Endothelial cell of umbilical vein (primary cell): ENCODE measurements at regions not wholly inside any gene's neighbourhood (a gene's known extent, or its start where the extent isn't known, plus 50 kb on each side); places are given as distances from the start of the nearest gene placed in this dataset.

ENCODE experiments used
- BruUV-seq: library from RNA; stranded (reverse); fragments of 400-500 nt; replicated peaks from 2 replicates; lab custom pipeline; 2021; lab: Mats Ljungman, UMichigan
- CTCF ChIA-PET: fragments of 300-600, 350-600 bp; sonication (Branson Sonifier 250); formaldehyde crosslinking; loops from one replicate; lab custom pipeline; 2021; ENCODE audit warnings: antibody characterized with exemption, inconsistent platforms; lab: Charles Lee
- POLR2A ChIA-PET: fragments of 300-600, 350-600 bp; sonication (Branson Sonifier 250); formaldehyde crosslinking; loops from one replicate; lab custom pipeline; 2021; ENCODE audit warnings: antibody characterized with exemption, inconsistent platforms; lab: Charles Lee
- DNase-seq: peaks from one replicate; pipeline ENCODE4 v3.0.0-alpha.2; 2011; ENCODE audit warnings: low read depth, low spot score
- FAIRE-seq: peaks from 2 replicates; lab custom pipeline; 2011; peaks lifted over from hg19 to GRCh38; lab: Jason Lieb, UNC
- H2AFZ ChIP-seq: 2 replicates; pipeline ENCODE4 v1.6.0; 2012; ENCODE audit warnings: low read depth, low read length, control low read depth, inconsistent platforms
- H3K27ac ChIP-seq: 2 replicates; pipeline ENCODE4 v1.5.1; 2011; ENCODE audit warnings: low read depth, mild to moderate bottlenecking, control low read depth, low read length, moderate library complexity; ENCODE audit not compliant: insufficient read depth
- H3K27me3 ChIP-seq, 2 experiments: 2 replicates each; pipeline versions ENCODE4 v1.6.0 to v1.6.1; 2011; ENCODE audit warnings: low read length in 2 of 2, mixed read lengths in 1 of 2; ENCODE audit not compliant: control insufficient read depth in 2 of 2, insufficient read depth in 2 of 2
- H3K36me3 ChIP-seq, 2 experiments: 2 replicates in 1 of 2; 3 replicates in 1 of 2; pipeline ENCODE4 v1.5.1; 2011; ENCODE audit warnings: low read length in 2 of 2, mild to moderate bottlenecking in 1 of 2, moderate library complexity in 1 of 2; ENCODE audit not compliant: control insufficient read depth in 2 of 2, insufficient read depth in 2 of 2; ENCODE audit errors: extremely low read depth in 1 of 2
- H3K4me1 ChIP-seq: 3 replicates; pipeline ENCODE4 v1.5.1; 2011; ENCODE audit warnings: mild to moderate bottlenecking, low read length; ENCODE audit not compliant: control insufficient read depth, insufficient read depth; ENCODE audit errors: extremely low read depth
- H3K4me2 ChIP-seq: 2 replicates; pipeline ENCODE4 v1.6.1; 2011; ENCODE audit warnings: low read length, control low read depth, mixed read lengths; ENCODE audit not compliant: insufficient read depth
- H3K4me3 ChIP-seq, 3 experiments: fragments of 200-600 bp in 1 of 3; sonication (generic), shearing (Covaris generic) in 1 of 3; replicated peaks in 1 of 3; 2 replicates each; pipeline ENCODE4 v1.5.1; 2011 to 2016; ENCODE audit warnings: control low read depth in 3 of 3, low read length in 3 of 3, mild to moderate bottlenecking in 2 of 3, inconsistent platforms in 1 of 3, low read depth in 1 of 3, moderate library complexity in 1 of 3; ENCODE audit not compliant: insufficient read depth in 1 of 3
- H3K79me2 ChIP-seq: 2 replicates; pipeline ENCODE4 v1.6.0; 2012; ENCODE audit warnings: low read length, inconsistent platforms; ENCODE audit not compliant: control insufficient read depth, insufficient read depth
- H3K9ac ChIP-seq: replicated peaks from 2 replicates; pipeline ENCODE3; 2011; ENCODE audit warnings: low read length, control low read depth; ENCODE audit not compliant: insufficient read depth; ENCODE audit errors: extremely low read depth
- H3K9me1 ChIP-seq: replicated peaks from 3 replicates; pipeline ENCODE4 v1.6.0; 2011; ENCODE audit warnings: mild to moderate bottlenecking, low read length; ENCODE audit not compliant: control insufficient read depth, insufficient read depth; ENCODE audit errors: extremely low read depth
- H3K9me3 ChIP-seq: replicated peaks from 2 replicates; pipeline ENCODE4 v1.5.1; 2012; ENCODE audit warnings: low read length, inconsistent platforms; ENCODE audit not compliant: control insufficient read depth, insufficient read depth
- H4K20me1 ChIP-seq: replicated peaks from 2 replicates; pipeline ENCODE3; 2011; ENCODE audit warnings: mild to moderate bottlenecking, low read length; ENCODE audit not compliant: control insufficient read depth, insufficient read depth; ENCODE audit errors: extremely low read depth
- CTCF ChIP-seq, 2 donors: IDR thresholded peaks; 1 replicate in 1 of 2; 2 replicates in 1 of 2; pipeline ENCODE4 v1.5.1; 2011; ENCODE audit warnings: low read length in 2 of 2, mild to moderate bottlenecking in 2 of 2, moderate library complexity in 2 of 2, control low read depth in 1 of 2, inconsistent platforms in 1 of 2, low read depth in 1 of 2; ENCODE audit not compliant: insufficient read depth in 1 of 2; ENCODE audit errors: extremely low read depth in 1 of 2
- FOS ChIP-seq: IDR thresholded peaks from 2 replicates; pipeline ENCODE4 v1.6.1; 2011; ENCODE audit warnings: mild to moderate bottlenecking, low read length, moderate library complexity, borderline replicate concordance; ENCODE audit not compliant: insufficient read depth
- GATA2 ChIP-seq: IDR thresholded peaks from 2 replicates; pipeline ENCODE4 v1.7.0; 2011; ENCODE audit warnings: low read depth, mild to moderate bottlenecking, moderate library complexity, mixed read lengths, low read length; ENCODE audit not compliant: insufficient read length, insufficient read depth
- MAX ChIP-seq: IDR thresholded peaks from 2 replicates; pipeline ENCODE4 v1.6.1; 2011; ENCODE audit not compliant: insufficient read depth, insufficient read length
- POLR2A ChIP-seq: IDR thresholded peaks from 2 replicates; pipeline ENCODE4 v1.6.1; 2012; ENCODE audit warnings: low read depth, mild to moderate bottlenecking, control low read depth, low read length
- POLR2AphosphoS5 ChIP-seq: IDR thresholded peaks from 2 replicates; pipeline ENCODE4 v1.6.1; 2012; ENCODE audit warnings: low read depth, mild to moderate bottlenecking, control low read depth, low read length, moderate library complexity; ENCODE audit not compliant: insufficient read depth
- dilution Hi-C: fragments of 300-500 bp; cut with MboI; formaldehyde crosslinking; loops from one replicate; pipeline ENCODE4 v1.15.0; 2019; ENCODE audit warnings: low sequenced_read_pairs; ENCODE audit not compliant: extremely low pct_ligation_motif_present
- intact Hi-C: fragments of 100-400 bp; cut with micrococcal nuclease; formaldehyde crosslinking; loops from one replicate; pipeline ENCODE4 v1.10.0; 2022

GRCh38 chrX:57211906-57212305 lies 74.6 kb upstream of the FAAH2 start:
- TF ChIP-seq POLR2A (no peak), CTCF (IDR thresholded peaks at IDR 0.05; ENCODE audit: extremely low read depth in 1 of 2, insufficient read depth in 1 of 2, low read depth in 1 of 2, low read length in 2 of 2) (no peak)
- FAIRE-seq (peak; percentile 4), DNase-seq (peak; percentile 1)
- Histone ChIP-seq H3K9me3 (no peaks in the 10 kb centered on the region), H3K9me1 (no peaks in the 10 kb centered on the region), H3K79me2 (no peaks in the 10 kb centered on the region), H3K9ac (no peak overlapping the region), H4K20me1 (no peaks in the 10 kb centered on the region), H3K27me3 (no peaks in the 10 kb centered on the region), H3K27ac (no peak overlapping the region), H3K4me2 (no peak overlapping the region), H3K4me3 (no peak overlapping the region), H3K4me1 (no peaks in the 10 kb centered on the region), H3K36me3 (no peaks in the 10 kb centered on the region), H2AFZ (no peak overlapping the region)
- no TSS peak for BruUV-seq
- intact Hi-C loops: no loop called here
- CTCF ChIA-PET: no interaction called here
- POLR2A ChIA-PET: no interaction called here
- dilution Hi-C loops: no loop called here

DNA sequence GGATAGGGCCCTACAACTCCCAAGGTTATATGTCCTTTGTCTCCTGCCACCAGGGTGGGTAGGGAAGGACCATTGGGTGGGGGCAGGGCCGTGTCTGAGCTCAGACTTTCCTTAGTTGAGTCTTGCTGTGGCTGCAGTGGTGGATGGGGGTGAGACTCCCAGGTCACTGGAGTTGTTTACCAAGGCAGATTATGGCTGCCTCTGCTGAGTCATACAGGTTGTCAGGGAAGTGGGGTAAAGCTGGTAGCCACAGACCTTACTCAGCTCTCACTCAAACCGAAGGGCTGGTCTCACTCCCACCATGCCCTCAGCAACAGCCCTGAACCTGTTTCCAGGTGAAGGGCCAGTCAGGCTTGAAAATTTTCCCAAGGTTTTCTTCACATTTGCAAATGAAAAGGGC lies 58.8 kb upstream of the FAAH2 start:
- no peaks in the 10 kb centered on the region for H3K4me1 ChIP-seq
- no peak for FAIRE-seq
- no peaks in the 10 kb centered on the region for H3K9me1 ChIP-seq
- no peaks in the 10 kb centered on the region for H4K20me1 ChIP-seq
- no peak overlapping the region for H2AFZ ChIP-seq
- no peaks in the 10 kb centered on the region for H3K9me3 ChIP-seq
- H3K27me3 ChIP-seq: no peaks in the 10 kb centered on the region
- BruUV-seq: no TSS peak
- no peak overlapping the region for H3K4me2 ChIP-seq
- H3K9ac ChIP-seq: no peak overlapping the region
- H3K79me2 ChIP-seq: no peaks in the 10 kb centered on the region
- TF ChIP-seq POLR2AphosphoS5 (no peak), GATA2 (no peak), POLR2A (no peak), MAX (no peak), FOS (no peak)
- no peak for DNase-seq
- intact Hi-C loops: no loop called here
- ChIA-PET CTCF (no interaction called here), POLR2A (no interaction called here)
- no peak overlapping the region for H3K27ac ChIP-seq
- H3K4me3 ChIP-seq: no peak overlapping the region
- H3K36me3 ChIP-seq: no peaks in the 10 kb centered on the region
- dilution Hi-C loops: no loop called here
